H1 (cell line): ENCODE measurements at regions not wholly inside any gene's neighbourhood (a gene's known extent, or its start where the extent isn't known, plus 50 kb on each side); places are given as distances from the start of the nearest gene placed in this dataset.
A peak's percentile ranks its signal among the peaks of the same experiment; 100 is the strongest.

Experiments used
- CTCF ChIA-PET: fragments of 300-600 bp; sonication (Branson Sonifier 250); formaldehyde crosslinking; loops from one replicate; lab custom pipeline; 2021; ENCODE audit not compliant: partially characterized antibody; lab: Charles Lee
- POLR2A ChIA-PET: fragments of 300-600 bp; sonication (Branson Sonifier 250); formaldehyde crosslinking; loops from one replicate; lab custom pipeline; 2021; ENCODE audit warnings: inconsistent platforms; ENCODE audit not compliant: partially characterized antibody; lab: Charles Lee
- DNase-seq, 2 experiments: peaks; one replicate each; pipeline versions ENCODE4 v3.0.0 to v3.0.0-alpha.2; 2010 to 2022; ENCODE audit warnings: low spot score in 2 of 2, low read depth in 1 of 2, mixed read lengths in 1 of 2
- FAIRE-seq: peaks from 2 replicates; lab custom pipeline; 2011; peaks lifted over from hg19 to GRCh38; lab: Jason Lieb, UNC
- H2AFZ ChIP-seq: 2 replicates; pipeline ENCODE4 v1.8.1; 2012; ENCODE audit warnings: low read length, inconsistent platforms
- H2AK5ac ChIP-seq: 2 replicates; pipeline ENCODE4 v1.6.1; 2013; ENCODE audit warnings: low read depth, low read length
- H2BK120ac ChIP-seq: replicated peaks from 2 replicates; pipeline ENCODE3; 2013; ENCODE audit warnings: low read depth, low read length, inconsistent platforms
- H2BK12ac ChIP-seq: 2 replicates; pipeline ENCODE4 v1.6.1; 2013; ENCODE audit warnings: low read depth, low read length
- H2BK15ac ChIP-seq: 2 replicates; pipeline ENCODE4 v1.6.1; 2013; ENCODE audit warnings: low read length
- H2BK20ac ChIP-seq: 2 replicates; pipeline ENCODE4 v1.6.1; 2013; ENCODE audit warnings: low read length
- H2BK5ac ChIP-seq: 2 replicates; pipeline ENCODE4 v1.6.1; 2013; ENCODE audit warnings: low read depth, low read length
- H3K14ac ChIP-seq: 2 replicates; pipeline ENCODE4 v1.6.1; 2013; ENCODE audit warnings: inconsistent platforms; ENCODE audit not compliant: insufficient read length
- H3K18ac ChIP-seq: 2 replicates; pipeline ENCODE4 v1.6.1; 2013; ENCODE audit warnings: low read length; ENCODE audit errors: extremely low read depth
- H3K23ac ChIP-seq: 2 replicates; pipeline ENCODE4 v1.6.1; 2013; ENCODE audit warnings: inconsistent platforms; ENCODE audit not compliant: insufficient read length
- H3K23me2 ChIP-seq: 2 replicates; pipeline ENCODE4 v1.6.1; 2013; ENCODE audit warnings: low read depth, low read length
- H3K27ac ChIP-seq: 2 replicates; pipeline ENCODE4 v1.6.1; 2011; ENCODE audit warnings: low read depth, low read length, inconsistent platforms
- H3K27me3 ChIP-seq, 4 experiments: replicated peaks in 1 of 4; 1 replicate in 1 of 4; 2 replicates in 3 of 4; pipeline versions ENCODE4 v1.6.1 to v1.8.1; 2011 to 2013; ENCODE audit warnings: low read length in 3 of 4, mild to moderate bottlenecking in 3 of 4, inconsistent platforms in 2 of 4, mixed read lengths in 2 of 4, moderate library complexity in 1 of 4; ENCODE audit not compliant: control insufficient read depth in 3 of 4, insufficient read depth in 3 of 4; ENCODE audit errors: extremely low read depth in 1 of 4
- H3K36me3 ChIP-seq, 4 experiments: 2 replicates each; pipeline versions ENCODE4 v1.6.1 to v1.8.1; 2011 to 2013; ENCODE audit warnings: mild to moderate bottlenecking in 4 of 4, low read length in 3 of 4, moderate library complexity in 2 of 4, control low read depth in 1 of 4, inconsistent platforms in 1 of 4; ENCODE audit not compliant: insufficient read depth in 4 of 4, control insufficient read depth in 2 of 4
- H3K4ac ChIP-seq: replicated peaks from 2 replicates; pipeline ENCODE3; 2013; ENCODE audit warnings: low read length, low read depth, mixed read lengths, inconsistent platforms; ENCODE audit not compliant: insufficient read length
- H3K4me1 ChIP-seq, 4 experiments: replicated peaks in 1 of 4; 1 replicate in 1 of 4; 2 replicates in 3 of 4; pipeline versions ENCODE4 v1.6.1 to v1.8.1; 2011 to 2013; ENCODE audit warnings: low read length in 3 of 4, inconsistent platforms in 2 of 4, mixed read lengths in 1 of 4; ENCODE audit not compliant: insufficient read depth in 4 of 4, control insufficient read depth in 3 of 4
- H3K4me2 ChIP-seq, 2 experiments: 2 replicates each; pipeline versions ENCODE4 v1.6.1 to v1.8.1; 2011 to 2013; ENCODE audit warnings: low read depth in 2 of 2, low read length in 2 of 2, control low read depth in 1 of 2, inconsistent platforms in 1 of 2, mild to moderate bottlenecking in 1 of 2; ENCODE audit not compliant: insufficient read depth in 1 of 2
- H3K4me3 ChIP-seq, 4 experiments: fragments of 200-600, 300-600 bp in 1 of 4; sonication (generic), shearing (Covaris generic), sonication (Bioruptor Twin) in 1 of 4; 2 replicates each; pipeline versions ENCODE4 v1.5.1 to v1.8.1; 2011 to 2016; ENCODE audit warnings: low read length in 4 of 4, low read depth in 3 of 4, control low read depth in 2 of 4, inconsistent platforms in 2 of 4, mild to moderate bottlenecking in 2 of 4, mixed read lengths in 1 of 4, moderate library complexity in 1 of 4; ENCODE audit not compliant: insufficient read depth in 2 of 4; ENCODE audit errors: extremely low read depth in 1 of 4
- H3K56ac ChIP-seq: replicated peaks from 2 replicates; pipeline ENCODE3; 2013; ENCODE audit warnings: low read depth, mild to moderate bottlenecking, mixed read lengths, low read length, inconsistent platforms; ENCODE audit not compliant: insufficient read length
- H3K79me1 ChIP-seq: 2 replicates; pipeline ENCODE4 v1.6.1; 2013; ENCODE audit warnings: low read depth, low read length, control low read depth
- H3K79me2 ChIP-seq, 2 experiments: 2 replicates each; pipeline versions ENCODE4 v1.6.1 to v1.8.1; 2012 to 2013; ENCODE audit warnings: low read length in 2 of 2, mild to moderate bottlenecking in 2 of 2, inconsistent platforms in 1 of 2; ENCODE audit not compliant: insufficient read depth in 2 of 2, control insufficient read depth in 1 of 2
- H3K9ac ChIP-seq, 4 experiments: replicated peaks in 1 of 4; 1 replicate in 1 of 4; 2 replicates in 3 of 4; pipeline versions ENCODE4 v1.6.1 to v1.8.1; 2011 to 2013; ENCODE audit warnings: low read depth in 3 of 4, low read length in 3 of 4, control low read depth in 2 of 4, mild to moderate bottlenecking in 2 of 4, moderate library complexity in 2 of 4, inconsistent platforms in 1 of 4; ENCODE audit errors: extremely low read depth in 1 of 4
- H3K9me3 ChIP-seq, 2 experiments: 2 replicates each; pipeline versions ENCODE4 v1.6.1 to v1.8.1; 2012 to 2013; ENCODE audit warnings: mild to moderate bottlenecking in 2 of 2, moderate library complexity in 2 of 2, control low read depth in 1 of 2, inconsistent platforms in 1 of 2, low read depth in 1 of 2, low read length in 1 of 2, mixed read lengths in 1 of 2; ENCODE audit not compliant: insufficient read depth in 2 of 2
- H4K20me1 ChIP-seq, 2 experiments: replicated peaks in 1 of 2; 2 replicates each; pipeline versions ENCODE3 to v1.8.1; 2011 to 2013; ENCODE audit warnings: inconsistent platforms in 2 of 2, low read length in 2 of 2, mild to moderate bottlenecking in 1 of 2; ENCODE audit not compliant: insufficient read depth in 2 of 2, control insufficient read depth in 1 of 2
- H4K5ac ChIP-seq: 2 replicates; pipeline ENCODE4 v1.6.1; 2013; ENCODE audit warnings: low read length, low read depth, mixed read lengths, inconsistent platforms; ENCODE audit not compliant: insufficient read length
- H4K8ac ChIP-seq: 2 replicates; pipeline ENCODE4 v1.8.0; 2013; ENCODE audit warnings: mild to moderate bottlenecking, moderate library complexity, low read length, inconsistent platforms; ENCODE audit not compliant: insufficient read depth; ENCODE audit errors: extremely low read depth
- H4K91ac ChIP-seq: replicated peaks from 2 replicates; pipeline ENCODE3; 2013; ENCODE audit warnings: low read length, mixed read lengths, inconsistent platforms; ENCODE audit not compliant: insufficient read length
- CBX8 ChIP-seq: fragments of 300-800, 300-1000 bp; sonication (generic); IDR thresholded peaks from 2 replicates; pipeline ENCODE4 v1.7.1; 2016; ENCODE audit warnings: low read depth, low read length, borderline replicate concordance
- CHD1 ChIP-seq: IDR thresholded peaks from 2 replicates; pipeline ENCODE4 v1.6.1; 2012; ENCODE audit warnings: low read depth, low read length, improper control_type of control experiment
- HDAC2 ChIP-seq, 2 experiments: fragments of 300-600 bp in 1 of 2; sonication (generic) in 1 of 2; IDR thresholded peaks; 2 replicates each; pipeline ENCODE4 v1.6.1; 2011 to 2012; ENCODE audit warnings: low read depth in 2 of 2, low read length in 2 of 2, mild to moderate bottlenecking in 2 of 2, moderate library complexity in 2 of 2, borderline replicate concordance in 1 of 2, inconsistent platforms in 1 of 2
- JUN ChIP-seq: IDR thresholded peaks from 2 replicates; pipeline ENCODE4 v1.6.1; 2011; ENCODE audit warnings: low read depth, mild to moderate bottlenecking, improper control_type of control experiment, low read length
- JUND ChIP-seq: IDR thresholded peaks from 2 replicates; pipeline ENCODE4 v1.6.1; 2011; ENCODE audit warnings: mild to moderate bottlenecking, improper control_type of control experiment, low read length
- KDM4A ChIP-seq: IDR thresholded peaks from one replicate; pipeline ENCODE4 v1.7.1; 2012; ENCODE audit warnings: low read depth, mild to moderate bottlenecking, moderate library complexity, low read length, inconsistent platforms; ENCODE audit not compliant: severe bottlenecking
- NANOG ChIP-seq: IDR thresholded peaks from 2 replicates; pipeline ENCODE4 v1.6.1; 2011; ENCODE audit warnings: low read length, low read depth, mild to moderate bottlenecking, inconsistent platforms; ENCODE audit not compliant: insufficient read depth, poor library complexity, severe bottlenecking
- RFX5 ChIP-seq: IDR thresholded peaks from 2 replicates; pipeline ENCODE4 v1.6.1; 2011; ENCODE audit warnings: low read depth, low read length, improper control_type of control experiment, borderline replicate concordance
- RNF2 ChIP-seq: fragments of 200-900, 300-1000 bp; sonication (generic); IDR thresholded peaks from 2 replicates; pipeline ENCODE4 v1.7.1; 2016; ENCODE audit warnings: borderline replicate concordance, low read depth, mild to moderate bottlenecking, antibody characterized with exemption, low read length; ENCODE audit not compliant: poor library complexity, severe bottlenecking; ENCODE audit errors: missing control alignments
- SAP30 ChIP-seq: fragments of 300-600 bp; sonication (generic); IDR thresholded peaks from 2 replicates; pipeline ENCODE4 v1.7.1; 2012; ENCODE audit warnings: low read length, moderate library complexity, mild to moderate bottlenecking, inconsistent platforms; ENCODE audit not compliant: insufficient read depth, insufficient replicate concordance
- WGBS, 2 experiments: shearing (Covaris generic) in 1 of 2; methylation state at CpG; one replicate each; pipeline versions ENCODE4 v1.1.6 to v1.1.7; 2013 to 2015; ENCODE audit warnings: low lambda C conversion rate in 2 of 2, mixed read lengths in 2 of 2, inconsistent platforms in 1 of 2, low coverage in 1 of 2, missing lambda C conversion rate in 1 of 2; ENCODE audit not compliant: insufficient replicate concordance in 2 of 2, insufficient coverage in 1 of 2, insufficient read length in 1 of 2; ENCODE audit errors: extremely low coverage in 1 of 2, missing lambda C conversion rate in 1 of 2; 5-methylcytosine and 5-hydroxymethylcytosine counted together
- TF ChIP-seq, protein P1 (sequence below): IDR thresholded peaks from 2 replicates; pipeline ENCODE4 v1.6.1; 2012; ENCODE audit warnings: inconsistent platforms
- TF ChIP-seq, protein P2 (sequence below): IDR thresholded peaks from 2 replicates; pipeline ENCODE4 v1.6.1; 2011; ENCODE audit warnings: low read length, improper control_type of control experiment

DNA sequence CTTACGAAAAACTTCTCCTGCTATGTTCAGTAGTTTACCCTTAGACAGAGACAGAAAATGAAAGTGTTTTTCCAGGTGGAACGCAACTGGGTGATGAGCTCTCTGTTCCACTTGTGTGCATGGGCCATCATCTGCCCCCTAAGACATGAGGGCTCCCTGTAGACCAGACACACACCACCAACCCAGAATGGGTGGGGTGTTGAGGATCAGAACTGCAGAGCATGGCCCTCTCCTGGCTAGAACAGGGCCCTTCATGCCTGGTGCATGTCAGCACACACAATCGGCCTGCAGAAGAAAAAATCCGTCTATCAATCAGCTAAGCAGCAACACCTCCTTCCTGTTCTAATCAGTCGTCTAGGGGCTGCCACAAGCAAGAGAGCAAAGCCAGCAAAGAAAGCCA lies 186.2 kb upstream of the INHBA start:
- Histone ChIP-seq H2AFZ (0 out of 2 replicates have a peak overlapping the region, but pooled peaks have one; percentile 36), H3K9me3 (no peaks in the 10 kb centered on the region), H4K20me1 (no peaks in the 10 kb centered on the region), H3K14ac (no peak overlapping the region), H3K4me3 (no peak overlapping the region), H3K23me2 (no peaks in the 10 kb centered on the region), H2BK5ac (no peak overlapping the region), H2AK5ac (no peak overlapping the region), H3K36me3 (no peaks in the 10 kb centered on the region), H3K9ac (no peak overlapping the region), H3K4ac (no peak overlapping the region), H4K5ac (no peak overlapping the region), H3K27ac (no peak overlapping the region), H3K4me2 (no peak overlapping the region), H3K23ac (no peak overlapping the region), H4K91ac (no peak overlapping the region), H2BK20ac (no peak overlapping the region), H3K27me3 (no peaks in the 10 kb centered on the region), H3K4me1 (no peaks in the 10 kb centered on the region), H3K79me1 (no peaks in the 10 kb centered on the region), H4K8ac (no peak overlapping the region), H2BK15ac (no peak overlapping the region), H3K79me2 (no peaks in the 10 kb centered on the region), H2BK120ac (no peak overlapping the region), H3K18ac (no peak overlapping the region), H3K56ac (no peak overlapping the region), H2BK12ac (no peak overlapping the region)
- DNase-seq (no peak), FAIRE-seq (no peak)
- POLR2A ChIA-PET = no interaction called here
- CTCF ChIA-PET = interaction anchor here (1.3 kb wide), 1 partner anchor 10 kb away, joined by 4 read pairs; no protein-coding TSS in a partner anchor
- 87% methylated on average over 5 of the region's 5 CpGs; no CpG with 5 or more reads in 1 of the 2 experiments for WGBS, 2 experiments
- TF ChIP-seq RFX5 (no peak), JUN (no peak), CBX8 (no peak), KDM4A (no peak), NANOG (no peak), HDAC2 (IDR thresholded peaks at IDR 0.05; ENCODE audit: borderline replicate concordance in 1 of 2, low read depth in 2 of 2, low read length in 2 of 2) (no peak), JUND (no peak), SAP30 (no peak), CHD1 (no peak), RNF2 (no peak)
- TF ChIP-seq, protein P1, sequence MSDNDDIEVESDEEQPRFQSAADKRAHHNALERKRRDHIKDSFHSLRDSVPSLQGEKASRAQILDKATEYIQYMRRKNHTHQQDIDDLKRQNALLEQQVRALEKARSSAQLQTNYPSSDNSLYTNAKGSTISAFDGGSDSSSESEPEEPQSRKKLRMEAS = no peak
- TF ChIP-seq, protein P2, sequence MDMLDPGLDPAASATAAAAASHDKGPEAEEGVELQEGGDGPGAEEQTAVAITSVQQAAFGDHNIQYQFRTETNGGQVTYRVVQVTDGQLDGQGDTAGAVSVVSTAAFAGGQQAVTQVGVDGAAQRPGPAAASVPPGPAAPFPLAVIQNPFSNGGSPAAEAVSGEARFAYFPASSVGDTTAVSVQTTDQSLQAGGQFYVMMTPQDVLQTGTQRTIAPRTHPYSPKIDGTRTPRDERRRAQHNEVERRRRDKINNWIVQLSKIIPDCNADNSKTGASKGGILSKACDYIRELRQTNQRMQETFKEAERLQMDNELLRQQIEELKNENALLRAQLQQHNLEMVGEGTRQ = no peak
